SJCRH30 (cell line): ENCODE measurements at regions not wholly inside any gene's neighbourhood (a gene's known extent, or its start where the extent isn't known, plus 50 kb on each side); places are given as distances from the start of the nearest gene placed in this dataset.

Source experiments
- DNase-seq, 2 experiments: peaks; one replicate each; pipeline ENCODE4 v3.0.0-alpha.2; 2015 to 2020
- H3K27ac ChIP-seq: fragments of 250-450 bp; sonication (Bioruptor Pico); 2 replicates; pipeline ENCODE4 v1.5.1; 2020; ENCODE audit warnings: mild to moderate bottlenecking, moderate library complexity
- H3K27me3 ChIP-seq: fragments of 250-450 bp; sonication (Bioruptor Pico); 2 replicates; pipeline ENCODE4 v1.5.1; 2020; ENCODE audit warnings: mild to moderate bottlenecking, moderate library complexity
- H3K36me3 ChIP-seq: fragments of 250-450 bp; sonication (Bioruptor Pico); 2 replicates; pipeline ENCODE4 v1.5.1; 2020; ENCODE audit warnings: mild to moderate bottlenecking, moderate library complexity
- H3K4me1 ChIP-seq: fragments of 250-450 bp; sonication (Bioruptor Pico); 2 replicates; pipeline ENCODE4 v1.5.1; 2020; ENCODE audit warnings: mild to moderate bottlenecking, moderate library complexity
- H3K4me3 ChIP-seq: fragments of 250-450 bp; sonication (Bioruptor Pico); 2 replicates; pipeline ENCODE4 v1.5.1; 2020; ENCODE audit warnings: mild to moderate bottlenecking, moderate library complexity
- H3K9me3 ChIP-seq: fragments of 250-450 bp; sonication (Bioruptor Pico); replicated peaks from 2 replicates; pipeline ENCODE4 v1.5.1; 2020; ENCODE audit warnings: mild to moderate bottlenecking, moderate library complexity

- Histone ChIP-seq H3K4me1 (no peaks in the 10 kb centered on the region), H3K27me3 (no peaks in the 10 kb centered on the region), H3K9me3 (no peaks in the 10 kb centered on the region), H3K36me3 (no peaks in the 10 kb centered on the region), H3K4me3 (no peak overlapping the region), H3K27ac (no peak overlapping the region)
- no peak for DNase-seq
Observed at GRCh38 chr3:78519281-78519680, 1248.5 kb downstream of the ROBO1 start.

DNA sequence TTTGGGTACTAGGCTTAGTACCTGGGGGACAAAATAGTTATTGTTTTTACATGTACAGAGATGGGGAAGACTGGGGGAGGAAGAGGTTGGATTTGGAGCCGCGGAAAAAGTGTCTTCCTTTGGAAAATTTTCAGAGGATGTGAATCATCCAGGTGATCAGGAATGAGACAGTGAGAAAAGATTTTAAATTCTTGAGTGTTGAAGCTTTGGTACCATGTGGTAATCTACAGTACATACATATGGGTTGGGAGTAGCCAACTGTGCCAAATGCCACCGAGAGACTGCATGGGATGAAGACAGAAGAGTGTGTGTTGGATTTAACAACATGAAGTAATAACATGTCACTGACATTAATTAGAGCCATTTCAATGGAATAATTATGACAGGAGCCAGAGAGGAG lies 1238.2 kb downstream of the ROBO1 start:
- Histone ChIP-seq H3K36me3 (no peaks in the 10 kb centered on the region), H3K27me3 (no peaks in the 10 kb centered on the region), H3K9me3 (no peaks in the 10 kb centered on the region), H3K4me1 (no peaks in the 10 kb centered on the region), H3K4me3 (no peak overlapping the region), H3K27ac (no peak overlapping the region)
- no peak for DNase-seq

DNA sequence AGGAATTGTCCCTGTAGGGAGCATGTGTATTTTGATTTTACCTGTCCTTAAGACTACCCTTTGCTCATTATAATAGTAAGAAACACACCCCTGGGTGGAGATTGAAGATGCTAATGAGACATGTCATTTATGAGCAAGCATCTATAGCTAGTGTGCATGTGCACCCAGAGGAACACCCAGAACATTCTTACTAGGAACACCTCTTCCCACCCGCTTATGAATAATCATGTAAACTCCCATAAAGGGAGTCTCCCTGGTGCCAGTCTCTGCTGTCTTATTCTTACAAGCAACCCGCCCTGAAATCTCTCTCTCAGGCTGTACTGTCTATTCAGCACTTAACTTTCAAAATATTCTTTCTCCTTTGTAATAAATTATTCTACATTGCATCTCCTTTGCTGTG lies 1227.3 kb downstream of the ROBO1 start:
- DNase-seq, result no peak
- H3K36me3 ChIP-seq, result no peaks in the 10 kb centered on the region
- H3K27me3 ChIP-seq, result no peaks in the 10 kb centered on the region
- no peaks in the 10 kb centered on the region for H3K9me3 ChIP-seq
- no peak overlapping the region for H3K27ac ChIP-seq
- H3K4me1 ChIP-seq, result no peaks in the 10 kb centered on the region
- H3K4me3 ChIP-seq, result no peak overlapping the region

DNA sequence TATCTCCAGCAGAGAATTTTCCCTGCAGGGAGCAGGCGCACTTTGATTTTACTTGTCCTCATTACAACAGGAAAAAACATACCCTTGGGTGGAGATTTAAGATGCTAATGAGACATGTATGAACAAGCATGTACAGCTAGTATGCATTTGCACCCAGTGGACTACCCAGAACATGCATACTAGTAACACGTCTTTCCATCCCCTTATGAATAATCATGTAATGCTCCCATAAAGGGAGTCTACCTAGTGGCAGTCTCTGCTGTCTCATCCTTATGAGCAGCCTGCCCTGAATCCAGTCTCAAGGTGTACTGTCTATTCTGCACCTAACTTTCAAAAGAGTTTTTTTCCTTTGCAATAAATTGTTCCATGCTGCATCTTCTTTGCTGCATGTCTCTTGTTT lies 1222.0 kb downstream of the ROBO1 start:
- Histone ChIP-seq H3K4me3 (no peak overlapping the region), H3K36me3 (no peaks in the 10 kb centered on the region), H3K27ac (no peak overlapping the region), H3K9me3 (no peaks in the 10 kb centered on the region), H3K27me3 (no peaks in the 10 kb centered on the region), H3K4me1 (no peaks in the 10 kb centered on the region)
- no peak for DNase-seq
